ENCODE measurements at regions not wholly inside any gene's neighbourhood (a gene's known extent, or its start where the extent isn't known, plus 50 kb on each side); places are given as distances from the start of the nearest gene placed in this dataset.

DNA sequence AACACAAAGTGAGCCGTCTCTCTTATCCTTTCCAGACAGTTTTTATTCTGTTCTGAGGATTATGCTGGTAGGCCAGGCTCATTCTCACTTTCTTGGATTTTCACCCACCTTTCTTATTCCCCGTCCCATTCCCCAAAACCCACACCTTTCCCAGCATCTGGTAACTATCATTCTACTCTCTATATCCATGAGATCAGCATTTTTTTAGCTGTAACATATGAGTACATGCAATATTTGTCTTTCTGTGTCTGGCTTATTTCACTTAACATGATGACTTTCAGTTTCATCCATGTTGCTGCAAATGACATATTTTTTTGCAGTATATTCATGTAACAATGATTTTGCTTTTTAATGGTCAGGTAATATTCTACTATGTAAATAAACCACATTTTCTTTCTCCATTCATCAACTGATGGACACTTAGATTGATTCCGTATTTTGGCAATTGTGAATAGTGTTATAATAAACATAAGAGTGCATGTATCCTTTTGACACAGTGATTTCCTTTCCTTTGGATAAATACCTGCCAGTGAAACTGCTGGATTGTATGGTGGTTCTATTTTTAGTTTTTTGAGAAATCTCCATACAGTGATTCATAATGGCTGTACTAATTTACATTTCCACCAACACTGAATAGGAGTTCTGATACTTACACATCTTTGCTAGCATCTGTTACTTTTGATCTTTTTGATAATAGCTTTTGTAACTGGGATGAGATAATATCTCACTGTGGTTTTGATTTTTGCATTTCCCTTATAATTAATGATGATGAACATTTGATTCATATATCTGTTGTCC lies 289.3 kb downstream of the RPRM start:
- TF ChIP-seq, protein P1, sequence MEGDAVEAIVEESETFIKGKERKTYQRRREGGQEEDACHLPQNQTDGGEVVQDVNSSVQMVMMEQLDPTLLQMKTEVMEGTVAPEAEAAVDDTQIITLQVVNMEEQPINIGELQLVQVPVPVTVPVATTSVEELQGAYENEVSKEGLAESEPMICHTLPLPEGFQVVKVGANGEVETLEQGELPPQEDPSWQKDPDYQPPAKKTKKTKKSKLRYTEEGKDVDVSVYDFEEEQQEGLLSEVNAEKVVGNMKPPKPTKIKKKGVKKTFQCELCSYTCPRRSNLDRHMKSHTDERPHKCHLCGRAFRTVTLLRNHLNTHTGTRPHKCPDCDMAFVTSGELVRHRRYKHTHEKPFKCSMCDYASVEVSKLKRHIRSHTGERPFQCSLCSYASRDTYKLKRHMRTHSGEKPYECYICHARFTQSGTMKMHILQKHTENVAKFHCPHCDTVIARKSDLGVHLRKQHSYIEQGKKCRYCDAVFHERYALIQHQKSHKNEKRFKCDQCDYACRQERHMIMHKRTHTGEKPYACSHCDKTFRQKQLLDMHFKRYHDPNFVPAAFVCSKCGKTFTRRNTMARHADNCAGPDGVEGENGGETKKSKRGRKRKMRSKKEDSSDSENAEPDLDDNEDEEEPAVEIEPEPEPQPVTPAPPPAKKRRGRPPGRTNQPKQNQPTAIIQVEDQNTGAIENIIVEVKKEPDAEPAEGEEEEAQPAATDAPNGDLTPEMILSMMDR (IDR thresholded peaks at IDR 0.05 in 2 of 3, conservative IDR thresholded peaks at IDR 0.05 in 1 of 3; ENCODE audit: borderline replicate concordance in 1 of 3, insufficient read depth in 1 of 3, low read depth in 2 of 3, low read length in 2 of 3): no peak
- no peak for TF ChIP-seq TCF7L2 (IDR thresholded peaks at IDR 0.05; ENCODE audit: borderline replicate concordance, extremely low read depth, insufficient read depth, insufficient read length)
- no peak for TF ChIP-seq POLR2AphosphoS5 (IDR thresholded peaks at IDR 0.05; ENCODE audit: low read depth, low read length)
- no peak for TF ChIP-seq SIN3A (IDR thresholded peaks at IDR 0.05; ENCODE audit: low read depth)
- TF ChIP-seq ZNF274 (IDR thresholded peaks at IDR 0.05; ENCODE audit: low read depth, low read length): no peak
- TF ChIP-seq ZFX (IDR thresholded peaks at IDR 0.05): no peak
- TF ChIP-seq, protein P2, sequence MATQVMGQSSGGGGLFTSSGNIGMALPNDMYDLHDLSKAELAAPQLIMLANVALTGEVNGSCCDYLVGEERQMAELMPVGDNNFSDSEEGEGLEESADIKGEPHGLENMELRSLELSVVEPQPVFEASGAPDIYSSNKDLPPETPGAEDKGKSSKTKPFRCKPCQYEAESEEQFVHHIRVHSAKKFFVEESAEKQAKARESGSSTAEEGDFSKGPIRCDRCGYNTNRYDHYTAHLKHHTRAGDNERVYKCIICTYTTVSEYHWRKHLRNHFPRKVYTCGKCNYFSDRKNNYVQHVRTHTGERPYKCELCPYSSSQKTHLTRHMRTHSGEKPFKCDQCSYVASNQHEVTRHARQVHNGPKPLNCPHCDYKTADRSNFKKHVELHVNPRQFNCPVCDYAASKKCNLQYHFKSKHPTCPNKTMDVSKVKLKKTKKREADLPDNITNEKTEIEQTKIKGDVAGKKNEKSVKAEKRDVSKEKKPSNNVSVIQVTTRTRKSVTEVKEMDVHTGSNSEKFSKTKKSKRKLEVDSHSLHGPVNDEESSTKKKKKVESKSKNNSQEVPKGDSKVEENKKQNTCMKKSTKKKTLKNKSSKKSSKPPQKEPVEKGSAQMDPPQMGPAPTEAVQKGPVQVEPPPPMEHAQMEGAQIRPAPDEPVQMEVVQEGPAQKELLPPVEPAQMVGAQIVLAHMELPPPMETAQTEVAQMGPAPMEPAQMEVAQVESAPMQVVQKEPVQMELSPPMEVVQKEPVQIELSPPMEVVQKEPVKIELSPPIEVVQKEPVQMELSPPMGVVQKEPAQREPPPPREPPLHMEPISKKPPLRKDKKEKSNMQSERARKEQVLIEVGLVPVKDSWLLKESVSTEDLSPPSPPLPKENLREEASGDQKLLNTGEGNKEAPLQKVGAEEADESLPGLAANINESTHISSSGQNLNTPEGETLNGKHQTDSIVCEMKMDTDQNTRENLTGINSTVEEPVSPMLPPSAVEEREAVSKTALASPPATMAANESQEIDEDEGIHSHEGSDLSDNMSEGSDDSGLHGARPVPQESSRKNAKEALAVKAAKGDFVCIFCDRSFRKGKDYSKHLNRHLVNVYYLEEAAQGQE (IDR thresholded peaks at IDR 0.05; ENCODE audit: low read depth): no peak
- no peak for TF ChIP-seq YY1 (IDR thresholded peaks at IDR 0.05; ENCODE audit: extremely low read depth, insufficient replicate concordance, low read depth, low read length)
- TF ChIP-seq CEBPB (IDR thresholded peaks at IDR 0.05; ENCODE audit: low read depth): no peak
- TF ChIP-seq EZH2phosphoT487 (IDR thresholded peaks at IDR 0.05; ENCODE audit: borderline replicate concordance): no peak
- TF ChIP-seq FOSL1 (IDR thresholded peaks at IDR 0.05; ENCODE audit: low read depth): no peak
- no peak for TF ChIP-seq SP1 (IDR thresholded peaks at IDR 0.05; ENCODE audit: low read depth)

Measured in HCT116 (cell line).